DOHH2 (cell line): ENCODE measurements at regions not wholly inside any gene's neighbourhood (a gene's known extent, or its start where the extent isn't known, plus 50 kb on each side); places are given as distances from the start of the nearest gene placed in this dataset.

ENCODE experiments used
- CTCF ChIP-seq: fragments of 200-600 bp; sonication (generic); IDR thresholded peaks from one replicate; pipeline ENCODE4 v1.5.1; 2014; ENCODE audit warnings: antibody characterized with exemption, mild to moderate bottlenecking, low read depth, low read length; ENCODE audit not compliant: poor library complexity, severe bottlenecking
- EZH2phosphoT487 ChIP-seq: fragments of 200-600 bp; sonication (generic); IDR thresholded peaks from 2 replicates; pipeline ENCODE4 v1.6.1; 2017; ENCODE audit warnings: borderline replicate concordance, mild to moderate bottlenecking, antibody characterized with exemption, low read length, moderate library complexity, mixed read lengths

- TF ChIP-seq CTCF: no peak
- TF ChIP-seq EZH2phosphoT487: no peak
Observed at GRCh38 chr2:41892476-41892875, 155.3 kb upstream of the PKDCC start.
